ENCODE measurements at regions not wholly inside any gene's neighbourhood (a gene's known extent, or its start where the extent isn't known, plus 50 kb on each side); places are given as distances from the start of the nearest gene placed in this dataset.
"Not testable (repeated sequence)": the region's sequence is repeated elsewhere in the genome, so short reads cannot be mapped to it uniquely, and the experiment has no call there.

- H3K36me3 Mint-ChIP-seq: no peaks in the 10 kb centered on the region
- H3K9me3 Mint-ChIP-seq: no peaks in the 10 kb centered on the region
- H3K4me1 Mint-ChIP-seq (ENCODE audit: unreplicated experiment): peaks cover 33% of the 10 kb centered on the region
- TF ChIP-seq CTCF (conservative IDR thresholded peaks at IDR 0.05): no peak
- no peak for DNase-seq (ENCODE audit: extremely low spot score, unreplicated experiment)
- H3K27me3 Mint-ChIP-seq: peaks cover 51% of the 10 kb centered on the region
- no peak overlapping the region for H3K4me3 Mint-ChIP-seq
- no peak overlapping the region for H3K27ac Mint-ChIP-seq
Observed at GRCh38 chr17:49898366-49899190, 50.7 kb upstream of the TAC4 start.

DNA sequence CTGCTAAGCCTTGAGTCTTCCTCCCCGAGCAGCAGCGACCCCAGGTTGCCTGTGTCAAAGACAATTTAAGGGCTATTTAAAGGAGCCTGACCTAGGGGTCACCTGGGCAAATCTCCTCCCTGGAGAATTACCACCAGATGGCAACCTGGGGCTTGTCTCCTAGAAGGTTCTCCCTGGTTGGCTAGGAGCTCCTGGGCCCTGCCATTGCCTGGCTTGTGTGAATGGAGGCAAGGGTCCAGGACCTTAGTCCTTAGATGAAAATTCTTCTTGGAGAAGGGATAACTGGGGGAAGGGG lies 51.3 kb upstream of the TAC4 start:
- peaks cover 32% of the 10 kb centered on the region for H3K4me1 Mint-ChIP-seq (ENCODE audit: unreplicated experiment)
- no peak overlapping the region for H3K27ac Mint-ChIP-seq
- no peak for DNase-seq (ENCODE audit: extremely low spot score, unreplicated experiment)
- no peaks in the 10 kb centered on the region for H3K36me3 Mint-ChIP-seq
- no peaks in the 10 kb centered on the region for H3K9me3 Mint-ChIP-seq
- peak; percentile 27 for TF ChIP-seq CTCF (conservative IDR thresholded peaks at IDR 0.05)
- peaks cover 51% of the 10 kb centered on the region for H3K27me3 Mint-ChIP-seq
- H3K4me3 Mint-ChIP-seq: peak overlapping the region; percentile 17

DNA sequence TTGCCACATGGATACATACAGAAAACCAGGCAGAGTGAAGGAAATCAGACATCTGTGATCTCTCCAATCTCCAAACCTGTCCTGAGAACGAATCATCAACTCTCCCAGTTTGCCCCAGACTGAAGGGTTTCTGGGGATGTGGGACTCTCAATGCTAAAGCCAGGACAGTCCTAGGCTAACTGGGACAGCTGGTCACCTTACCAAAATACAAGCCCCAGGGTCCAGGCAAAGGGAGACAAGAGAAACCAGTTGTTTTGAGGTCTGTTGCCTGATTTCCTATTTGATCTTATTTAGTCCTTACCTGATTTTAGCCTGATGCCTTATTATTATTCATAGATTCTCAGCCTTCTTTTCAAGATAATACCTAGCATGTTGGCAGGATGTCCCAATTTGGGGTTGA lies 51.7 kb upstream of the TAC4 start:
- no peaks in the 10 kb centered on the region for H3K9me3 Mint-ChIP-seq
- DNase-seq (ENCODE audit: extremely low spot score, unreplicated experiment): no peak
- peak overlapping the region; percentile 17 for H3K4me3 Mint-ChIP-seq
- H3K36me3 Mint-ChIP-seq: no peaks in the 10 kb centered on the region
- no peak for TF ChIP-seq CTCF (conservative IDR thresholded peaks at IDR 0.05)
- H3K27me3 Mint-ChIP-seq: peaks cover 52% of the 10 kb centered on the region
- no peak overlapping the region for H3K27ac Mint-ChIP-seq
- H3K4me1 Mint-ChIP-seq (ENCODE audit: unreplicated experiment): peaks cover 37% of the 10 kb centered on the region

DNA sequence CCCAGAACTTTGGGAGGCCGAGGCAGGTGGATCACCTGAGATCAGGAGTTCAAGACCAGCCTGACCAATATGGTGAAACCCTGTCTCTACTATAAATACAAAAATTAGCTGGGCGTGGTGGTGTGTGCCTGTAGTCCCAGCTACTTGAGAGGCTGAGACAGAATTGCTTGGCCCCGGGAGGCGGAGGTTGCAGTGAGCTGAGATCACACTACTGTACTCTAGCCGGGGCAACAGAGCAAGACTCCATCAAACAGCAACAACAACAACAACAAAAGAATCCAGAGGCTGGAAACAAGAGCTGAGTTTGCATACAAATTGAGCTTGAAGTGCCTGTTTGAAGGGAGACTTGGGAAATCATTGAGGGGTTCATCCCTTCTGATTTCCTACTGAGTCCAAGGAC lies 52.9 kb upstream of the TAC4 start:
- peak overlapping the region; percentile 50 for H3K27ac Mint-ChIP-seq
- H3K36me3 Mint-ChIP-seq; H3K4me3 Mint-ChIP-seq; H3K9me3 Mint-ChIP-seq; DNase-seq (ENCODE audit: extremely low spot score, unreplicated experiment): not testable (repeated sequence)
- H3K4me1 Mint-ChIP-seq (ENCODE audit: unreplicated experiment): peaks cover 47% of the 10 kb centered on the region
- peaks cover 56% of the 10 kb centered on the region for H3K27me3 Mint-ChIP-seq

DNA sequence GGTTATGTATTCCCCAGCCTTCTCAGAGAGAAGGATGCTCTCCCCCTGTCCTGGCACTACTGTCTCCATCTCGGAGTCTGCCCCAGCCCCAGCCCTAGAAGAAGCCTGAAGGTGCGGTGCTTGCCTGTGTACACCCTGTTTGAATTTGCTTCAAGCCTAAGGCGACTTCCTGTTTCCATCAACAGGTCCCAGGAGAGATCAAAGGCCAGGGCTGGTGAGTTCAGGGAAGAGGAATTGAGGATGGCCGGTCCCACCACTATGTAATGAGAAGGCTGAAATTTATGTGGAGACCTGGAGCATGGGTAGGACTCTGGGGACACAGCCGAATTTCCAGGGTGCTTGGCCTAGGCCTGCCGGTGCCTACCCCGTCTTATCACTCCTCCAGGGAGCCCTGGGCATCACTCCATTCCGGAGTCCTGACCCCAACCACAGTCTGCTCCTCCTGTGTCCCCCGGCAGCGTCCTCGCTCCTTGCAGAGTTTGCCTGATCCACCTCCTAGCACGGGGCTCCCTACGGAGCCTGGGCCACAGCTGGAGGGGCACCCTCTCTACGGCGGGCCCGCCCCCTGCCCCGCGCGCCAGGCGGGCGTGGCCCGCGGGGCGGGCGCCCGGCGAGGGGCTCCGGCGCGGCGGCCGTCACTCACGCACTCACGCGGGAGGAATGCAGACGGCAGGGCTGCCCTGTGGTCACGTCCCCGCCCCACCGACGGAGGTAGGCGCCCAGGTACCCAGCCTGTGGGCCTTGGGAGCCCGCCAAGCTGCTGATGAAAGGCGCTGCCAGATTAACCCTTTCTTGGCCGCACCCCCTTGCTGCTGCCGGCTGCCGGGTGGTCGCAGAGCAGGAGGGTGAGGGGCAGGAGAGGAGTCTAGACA lies 53.8 kb upstream of the TAC4 start:
- H3K4me3 Mint-ChIP-seq: peak overlapping the region; percentile 73

More for the DNA sequence above, 53.8 kb upstream of the TAC4 start:
- DNase-seq (ENCODE audit: extremely low spot score, unreplicated experiment): no peak
- peaks cover 52% of the 10 kb centered on the region for H3K27me3 Mint-ChIP-seq
- TF ChIP-seq CTCF (conservative IDR thresholded peaks at IDR 0.05): no peak
- H3K9me3 Mint-ChIP-seq: no peaks in the 10 kb centered on the region
- H3K4me1 Mint-ChIP-seq (ENCODE audit: unreplicated experiment): peaks cover 47% of the 10 kb centered on the region
- no peak overlapping the region for H3K27ac Mint-ChIP-seq
- H3K36me3 Mint-ChIP-seq: no peaks in the 10 kb centered on the region
